ENCODE measurements at regions not wholly inside any gene's neighbourhood (a gene's known extent, or its start where the extent isn't known, plus 50 kb on each side); places are given as distances from the start of the nearest gene placed in this dataset.
A peak's percentile ranks its signal among the peaks of the same experiment; 100 is the strongest.

DNA sequence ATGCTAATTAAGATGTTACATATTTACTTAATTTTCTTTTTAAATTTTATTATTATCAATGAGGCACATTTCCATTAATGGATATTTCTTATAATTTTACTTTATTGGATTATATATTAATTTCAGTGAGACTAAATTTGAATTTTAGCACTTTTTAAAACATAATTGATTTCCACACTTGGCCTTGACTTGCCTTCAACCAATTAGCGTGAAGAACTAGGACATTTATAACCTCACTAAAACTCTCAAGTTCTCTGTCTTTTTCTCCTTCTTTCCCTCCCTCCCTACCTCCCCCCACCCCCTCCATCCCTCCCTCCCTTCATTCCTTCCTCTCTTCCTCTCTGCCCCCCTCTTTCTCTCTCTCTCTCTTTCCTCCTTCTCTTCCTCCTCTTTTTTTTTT, 1618.1 kb downstream of the C4orf33 start:
- BruUV-seq (replicated peaks): no TSS peak
- Histone ChIP-seq H2AFZ (ENCODE audit: low read depth, low read length) (no peak overlapping the region), H3K79me2 (ENCODE audit: control insufficient read depth, insufficient read depth, low read length) (no peaks in the 10 kb centered on the region), H3K4me1 (replicated peaks in 1 of 2; ENCODE audit: control insufficient read depth in 2 of 2, insufficient read depth in 2 of 2, low read length in 2 of 2) (no peaks in the 10 kb centered on the region), H3K9me3 (replicated peaks; ENCODE audit: control insufficient read depth, insufficient read depth, low read depth, low read length) (no peaks in the 10 kb centered on the region), H3K4me2 (ENCODE audit: insufficient read depth, low read length) (no peak overlapping the region), H3K27ac (ENCODE audit: extremely low read depth, low read depth, low read length) (no peak overlapping the region), H4K20me1 (replicated peaks; ENCODE audit: control insufficient read depth, insufficient read depth, low read length) (no peaks in the 10 kb centered on the region), H3K36me3 (ENCODE audit: control insufficient read depth, insufficient read depth, low read length) (no peaks in the 10 kb centered on the region), H3K27me3 (ENCODE audit: control insufficient read depth in 2 of 2, insufficient read depth in 2 of 2, low read length in 2 of 2) (no peaks in the 10 kb centered on the region), H3K9ac (ENCODE audit: insufficient read depth in 1 of 2, low read depth in 2 of 2, low read length in 2 of 2) (no peak overlapping the region), H3K9me1 (ENCODE audit: control insufficient read depth, insufficient read depth, low read length) (no peaks in the 10 kb centered on the region), H3K4me3 (no peak overlapping the region)
- in situ Hi-C loops (cut with MboI): no loop called here
- no peak for ATAC-seq
- TF ChIP-seq SAP30 (IDR thresholded peaks at IDR 0.05; ENCODE audit: borderline replicate concordance, insufficient read depth, low read depth, low read length, poor library complexity, severe bottlenecking) (no peak), HNRNPK (IDR thresholded peaks at IDR 0.05; ENCODE audit: low read depth, low read length, poor library complexity, severe bottlenecking) (peak; percentile 67), RBM17 (IDR thresholded peaks at IDR 0.05; ENCODE audit: borderline replicate concordance, low read depth, low read length) (no peak)
- TF ChIP-seq, protein P1, sequence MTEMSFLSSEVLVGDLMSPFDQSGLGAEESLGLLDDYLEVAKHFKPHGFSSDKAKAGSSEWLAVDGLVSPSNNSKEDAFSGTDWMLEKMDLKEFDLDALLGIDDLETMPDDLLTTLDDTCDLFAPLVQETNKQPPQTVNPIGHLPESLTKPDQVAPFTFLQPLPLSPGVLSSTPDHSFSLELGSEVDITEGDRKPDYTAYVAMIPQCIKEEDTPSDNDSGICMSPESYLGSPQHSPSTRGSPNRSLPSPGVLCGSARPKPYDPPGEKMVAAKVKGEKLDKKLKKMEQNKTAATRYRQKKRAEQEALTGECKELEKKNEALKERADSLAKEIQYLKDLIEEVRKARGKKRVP (CRISPR knock-in tag; IDR thresholded peaks at IDR 0.05): no peak
- POLR2A ChIA-PET: no interaction called here
- WGBS (ENCODE audit: insufficient coverage, low coverage, missing lambda C conversion rate): no CpG with 5 or more reads among the region's 1 CpG
- FAIRE-seq: no peak
- no peak for DNase-seq (ENCODE audit: extremely low read depth in 1 of 4, low spot score in 3 of 4)
- intact Hi-C loops (cut with micrococcal nuclease): no loop called here
- CTCF ChIA-PET (ENCODE audit: low intra/inter-chr PET ratio): no interaction called here

DNA sequence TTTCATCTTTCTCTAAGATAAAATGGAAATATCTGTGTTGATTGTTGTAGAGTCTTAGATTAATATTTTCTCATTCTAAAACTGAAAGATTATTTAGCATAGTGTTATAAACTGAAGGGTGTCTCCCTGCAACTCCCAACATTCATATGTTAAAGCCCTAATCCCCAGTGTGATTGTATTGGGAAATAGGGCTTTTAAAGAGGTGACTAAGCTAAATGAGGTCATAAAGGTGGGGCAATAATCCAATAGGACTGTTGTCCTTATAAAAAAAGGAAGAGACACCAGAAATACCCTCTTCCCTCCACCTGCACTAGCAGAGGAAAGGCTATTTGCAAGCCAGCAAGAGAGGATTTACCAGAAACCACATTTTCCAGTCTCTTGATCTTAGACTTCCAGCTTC, 1626.4 kb downstream of the C4orf33 start:
- Histone ChIP-seq H3K27ac (ENCODE audit: extremely low read depth, low read depth, low read length) (no peak overlapping the region), H3K27me3 (ENCODE audit: control insufficient read depth in 2 of 2, insufficient read depth in 2 of 2, low read length in 2 of 2) (no peaks in the 10 kb centered on the region), H2AFZ (ENCODE audit: low read depth, low read length) (no peak overlapping the region), H3K4me3 (no peak overlapping the region), H3K4me1 (replicated peaks in 1 of 2; ENCODE audit: control insufficient read depth in 2 of 2, insufficient read depth in 2 of 2, low read length in 2 of 2) (no peaks in the 10 kb centered on the region), H3K9ac (ENCODE audit: insufficient read depth in 1 of 2, low read depth in 2 of 2, low read length in 2 of 2) (no peak overlapping the region), H3K79me2 (ENCODE audit: control insufficient read depth, insufficient read depth, low read length) (no peaks in the 10 kb centered on the region), H3K9me3 (replicated peaks; ENCODE audit: control insufficient read depth, insufficient read depth, low read depth, low read length) (no peaks in the 10 kb centered on the region), H3K36me3 (ENCODE audit: control insufficient read depth, insufficient read depth, low read length) (no peaks in the 10 kb centered on the region), H3K4me2 (ENCODE audit: insufficient read depth, low read length) (no peak overlapping the region), H4K20me1 (replicated peaks; ENCODE audit: control insufficient read depth, insufficient read depth, low read length) (no peaks in the 10 kb centered on the region), H3K9me1 (ENCODE audit: control insufficient read depth, insufficient read depth, low read length) (no peaks in the 10 kb centered on the region)
- ChIA-PET POLR2A (no interaction called here), CTCF (ENCODE audit: low intra/inter-chr PET ratio) (no interaction called here)
- no peak for FAIRE-seq
- intact Hi-C loops (cut with micrococcal nuclease) (no loop called here), in situ Hi-C loops (cut with MboI) (no loop called here)
- ATAC-seq: no peak
- no TSS peak for BruUV-seq (replicated peaks)
- no peak for TF ChIP-seq SIN3A (IDR thresholded peaks at IDR 0.05; ENCODE audit: borderline replicate concordance in 2 of 2, control insufficient read depth in 1 of 2, low read depth in 2 of 2, low read length in 2 of 2)
- TF ChIP-seq, protein P2, sequence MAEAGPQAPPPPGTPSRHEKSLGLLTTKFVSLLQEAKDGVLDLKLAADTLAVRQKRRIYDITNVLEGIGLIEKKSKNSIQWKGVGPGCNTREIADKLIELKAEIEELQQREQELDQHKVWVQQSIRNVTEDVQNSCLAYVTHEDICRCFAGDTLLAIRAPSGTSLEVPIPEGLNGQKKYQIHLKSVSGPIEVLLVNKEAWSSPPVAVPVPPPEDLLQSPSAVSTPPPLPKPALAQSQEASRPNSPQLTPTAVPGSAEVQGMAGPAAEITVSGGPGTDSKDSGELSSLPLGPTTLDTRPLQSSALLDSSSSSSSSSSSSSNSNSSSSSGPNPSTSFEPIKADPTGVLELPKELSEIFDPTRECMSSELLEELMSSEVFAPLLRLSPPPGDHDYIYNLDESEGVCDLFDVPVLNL (CRISPR knock-in tag; IDR thresholded peaks at IDR 0.05; ENCODE audit: low read depth): no peak
- TF ChIP-seq RBM15 (IDR thresholded peaks at IDR 0.05; ENCODE audit: insufficient read depth, low read length): no peak
- no peak for TF ChIP-seq JUNB (CRISPR knock-in tag; conservative IDR thresholded peaks at IDR 0.05)
- TF ChIP-seq BHLHE40 (IDR thresholded peaks at IDR 0.05; ENCODE audit: low read length): no peak
- TF ChIP-seq ZNF707 (CRISPR knock-in tag; conservative IDR thresholded peaks at IDR 0.05): no peak
- no peak for TF ChIP-seq ZNF766 (CRISPR knock-in tag; conservative IDR thresholded peaks at IDR 0.05)
- no peak for TF ChIP-seq ELF1 (tag; IDR thresholded peaks at IDR 0.05)
- DNase-seq (ENCODE audit: extremely low read depth in 1 of 4, low spot score in 3 of 4): no peak
